ENCODE measurements at regions not wholly inside any gene's neighbourhood (a gene's known extent, or its start where the extent isn't known, plus 50 kb on each side); places are given as distances from the start of the nearest gene placed in this dataset.

GRCh38 chr5:88483964-88484672, 215.5 kb upstream of the TMEM161B start:
- no peak for DNase-seq

DNA sequence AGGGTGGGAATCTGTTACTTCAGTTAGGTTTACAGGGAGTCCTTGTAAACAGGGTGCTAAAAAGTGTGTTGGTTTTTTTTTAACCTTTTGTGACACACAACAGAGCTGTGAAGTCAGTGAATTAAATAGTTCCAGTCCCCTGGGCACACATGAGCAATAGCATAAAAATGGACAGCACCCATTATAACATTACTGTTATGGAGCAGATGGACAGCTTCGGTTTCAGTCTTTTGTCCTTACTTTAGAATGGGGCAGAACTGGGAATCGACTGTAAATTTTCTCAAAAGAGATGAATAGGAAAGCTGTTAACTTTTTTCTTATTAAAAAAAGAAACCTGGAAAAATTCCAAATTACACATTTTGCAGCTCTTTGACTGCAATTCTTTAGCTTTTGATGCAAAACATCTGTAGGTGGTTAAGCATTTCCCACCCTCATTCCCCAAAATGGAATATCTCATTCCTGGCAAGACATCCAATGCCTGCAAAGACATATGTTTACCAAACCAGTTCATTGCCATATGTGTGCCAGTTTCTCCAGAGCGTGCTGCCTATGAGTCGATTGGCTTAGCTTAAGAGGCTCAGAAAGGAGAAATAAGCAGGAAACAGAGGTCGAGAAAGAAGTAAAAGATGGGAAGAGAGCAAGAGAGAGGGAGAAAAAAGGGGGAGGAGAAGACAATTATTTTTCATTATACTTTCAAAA, 212.3 kb upstream of the TMEM161B start:
- DNase-seq, result no peak

GRCh38 chr5:88480245-88480644, 211.6 kb upstream of the TMEM161B start:
- DNase-seq, result peak; percentile 40

DNA sequence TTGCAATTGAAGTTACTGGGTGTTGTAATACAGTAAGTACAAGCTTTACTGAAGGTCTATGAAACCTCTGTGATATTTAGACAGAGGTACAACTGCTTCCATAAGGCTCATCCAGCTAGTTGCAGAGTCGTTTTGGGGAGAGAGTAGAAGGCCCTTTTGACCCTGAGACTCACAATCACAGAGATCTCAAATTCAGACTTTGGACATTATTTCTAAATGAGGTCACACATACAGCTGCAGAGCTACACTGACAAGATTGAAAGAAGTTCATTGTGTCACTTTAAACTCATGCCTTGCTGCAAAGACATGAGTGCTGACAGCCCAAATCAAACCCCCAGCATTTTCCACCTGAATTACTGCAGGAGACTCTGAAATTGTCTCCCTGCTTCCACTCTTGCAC, 205.9 kb upstream of the TMEM161B start:
- DNase-seq, result no peak

DNA sequence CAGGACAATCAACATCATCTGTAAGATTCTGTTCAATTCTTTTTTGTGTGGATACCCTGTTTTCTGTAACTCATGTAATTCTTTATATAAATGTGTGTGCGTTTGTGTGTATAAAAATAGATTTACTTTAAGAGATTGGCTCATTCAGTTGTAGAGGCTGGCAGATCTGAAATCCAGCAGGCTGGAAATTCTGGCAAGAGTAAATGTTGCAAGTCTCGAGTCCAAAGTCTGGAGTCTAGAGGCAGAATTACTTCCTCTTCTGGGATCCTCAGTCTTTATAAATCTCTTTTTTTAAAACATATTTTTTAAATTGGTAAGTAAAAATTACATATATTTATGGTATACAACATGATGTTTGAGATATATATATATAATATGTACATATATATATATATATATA, 202.1 kb upstream of the TMEM161B start:
- no peak for DNase-seq

GRCh38 chr5:88459971-88460370, 191.3 kb upstream of the TMEM161B start:
- DNase-seq, result no peak

- peak; percentile 25 for DNase-seq
Measured at GRCh38 chr5:88452820-88453219, 184.2 kb upstream of the TMEM161B start.

- no peak for DNase-seq
Measured at GRCh38 chr5:88450239-88450638, 181.6 kb upstream of the TMEM161B start.

GRCh38 chr5:88438006-88438405, 169.4 kb upstream of the TMEM161B start:
- DNase-seq, result no peak

DNA sequence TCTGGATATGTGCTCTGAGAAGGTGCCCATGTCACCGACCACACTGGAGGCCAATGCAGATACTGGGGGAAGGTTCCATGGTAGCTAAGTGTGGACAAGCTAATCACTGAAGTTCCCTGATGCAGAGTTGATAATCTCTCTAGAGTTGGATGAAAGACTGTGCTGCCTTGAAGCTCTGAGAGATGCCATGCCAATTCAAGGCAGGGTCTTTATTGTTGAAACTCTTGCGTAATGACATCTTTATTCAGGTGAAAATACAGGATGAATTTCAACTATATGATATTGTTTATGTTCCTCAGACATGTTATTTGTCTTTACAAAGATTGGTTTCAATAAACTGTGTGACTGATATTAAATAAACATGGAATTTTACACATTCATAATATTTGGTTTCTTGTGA, 167.6 kb upstream of the TMEM161B start:
- no peak for DNase-seq

- no peak for DNase-seq
Measured at GRCh38 chr5:88428633-88429032, 160.0 kb upstream of the TMEM161B start.

DNA sequence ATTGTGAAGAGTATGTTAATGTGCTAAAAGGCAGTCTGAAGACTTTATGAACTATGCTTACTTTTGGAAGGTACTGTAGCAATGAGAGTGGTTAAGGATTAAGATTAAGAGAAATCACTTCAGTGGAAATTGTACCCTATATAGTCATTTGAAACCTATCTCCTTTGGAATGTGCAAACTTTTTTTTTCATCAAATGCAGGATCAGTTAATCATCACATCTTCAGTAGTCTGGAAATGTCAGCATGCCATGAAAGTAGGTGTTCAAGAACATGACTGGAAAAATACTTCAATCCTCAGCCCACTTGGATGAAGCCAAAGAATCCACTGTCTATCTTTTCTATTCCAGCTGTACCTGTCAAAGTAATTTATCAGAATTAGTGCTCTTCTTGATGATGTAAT, 157.8 kb upstream of the TMEM161B start:
- DNase-seq, result no peak

- no peak for DNase-seq
Measured at GRCh38 chr5:88425124-88425523, 156.5 kb upstream of the TMEM161B start.

GRCh38 chr5:88419931-88420330, 151.3 kb upstream of the TMEM161B start:
- no peak for DNase-seq

DNA sequence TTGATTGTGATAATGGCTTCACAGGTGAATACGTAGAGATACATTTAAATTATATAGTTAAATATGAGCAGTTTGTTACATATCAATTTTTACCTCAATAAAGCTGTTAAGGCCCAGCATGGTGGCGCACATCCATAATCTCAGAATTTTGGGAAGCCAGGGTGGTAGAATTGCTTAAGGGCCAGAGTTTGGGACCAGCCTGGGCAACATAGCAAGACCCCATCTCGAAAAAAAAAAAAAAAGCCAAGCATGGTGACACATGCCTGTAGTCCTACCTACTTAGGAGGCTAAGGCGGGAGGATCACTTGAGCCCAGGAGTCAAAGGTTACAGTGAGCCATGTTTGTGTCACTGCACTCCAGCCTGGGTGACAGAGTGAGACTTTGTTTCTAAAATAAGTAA, 138.7 kb upstream of the TMEM161B start:
- no peak for DNase-seq

- no peak for DNase-seq
Measured at GRCh38 chr5:88405783-88406182, 137.1 kb upstream of the TMEM161B start.

GRCh38 chr5:88404405-88404804, 135.8 kb upstream of the TMEM161B start:
- no peak for DNase-seq

DNA sequence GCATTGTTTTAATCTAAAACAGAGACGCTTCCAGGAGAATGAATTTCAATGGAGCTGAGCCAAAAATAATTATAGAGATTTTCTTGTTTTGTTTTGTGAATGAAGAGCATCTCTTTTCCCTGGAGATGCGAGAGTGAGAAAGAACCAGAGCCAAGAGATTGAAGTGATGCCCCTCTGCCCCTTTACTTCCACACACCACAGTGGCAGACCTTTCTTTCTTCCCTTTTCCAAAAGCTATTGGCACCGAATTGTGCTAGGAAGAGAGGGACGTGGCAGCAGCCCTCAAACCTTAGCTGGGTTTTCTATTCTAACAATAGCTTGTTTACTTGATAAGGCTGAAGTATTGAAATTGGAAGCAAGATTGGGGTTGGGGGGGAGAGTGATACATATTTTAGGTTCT, 133.0 kb upstream of the TMEM161B start:
- DNase-seq, result no peak

DNA sequence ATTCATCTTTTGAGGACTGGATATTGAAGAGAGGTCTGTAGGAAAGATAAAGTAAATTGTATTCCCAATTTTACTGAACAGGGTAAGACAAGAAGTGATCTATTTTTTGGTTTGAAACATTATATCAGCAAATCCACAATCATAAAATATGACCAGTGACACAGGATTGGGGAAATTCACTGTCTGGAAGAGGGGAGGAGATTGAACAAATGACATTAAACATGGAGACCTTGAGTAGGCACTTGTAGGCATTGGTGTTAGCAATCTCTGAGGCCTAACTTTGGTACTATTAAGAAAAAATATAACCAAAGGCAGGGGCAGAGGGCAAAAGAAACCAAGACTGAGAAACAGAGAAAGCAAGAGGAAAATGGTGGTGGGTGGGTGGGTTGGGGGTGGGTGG, 132.6 kb upstream of the TMEM161B start:
- no peak for DNase-seq

DNA sequence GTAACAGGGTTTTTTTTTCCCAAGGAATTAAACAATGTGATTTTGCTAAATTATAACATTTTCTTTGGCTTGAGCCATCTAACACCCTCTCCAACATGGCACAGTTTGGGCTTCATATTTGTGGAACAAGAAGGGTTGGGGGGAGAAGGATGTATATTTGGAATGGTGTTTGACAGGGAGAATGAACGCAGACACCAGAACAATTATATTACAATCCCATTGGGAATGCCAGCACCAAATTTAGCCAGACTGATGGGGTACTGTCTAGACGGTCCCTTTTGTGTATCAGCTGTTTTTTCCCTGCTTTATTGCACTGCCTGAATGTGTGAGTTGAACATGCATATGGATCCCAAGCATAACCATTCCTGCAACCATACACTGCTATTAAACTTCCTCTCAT, 130.9 kb upstream of the TMEM161B start:
- DNase-seq, result no peak

GRCh38 chr5:88398316-88398715, 129.7 kb upstream of the TMEM161B start:
- no peak for DNase-seq

- DNase-seq, result no peak
Measured at GRCh38 chr5:88396751-88397281, 128.2 kb upstream of the TMEM161B start.

DNA sequence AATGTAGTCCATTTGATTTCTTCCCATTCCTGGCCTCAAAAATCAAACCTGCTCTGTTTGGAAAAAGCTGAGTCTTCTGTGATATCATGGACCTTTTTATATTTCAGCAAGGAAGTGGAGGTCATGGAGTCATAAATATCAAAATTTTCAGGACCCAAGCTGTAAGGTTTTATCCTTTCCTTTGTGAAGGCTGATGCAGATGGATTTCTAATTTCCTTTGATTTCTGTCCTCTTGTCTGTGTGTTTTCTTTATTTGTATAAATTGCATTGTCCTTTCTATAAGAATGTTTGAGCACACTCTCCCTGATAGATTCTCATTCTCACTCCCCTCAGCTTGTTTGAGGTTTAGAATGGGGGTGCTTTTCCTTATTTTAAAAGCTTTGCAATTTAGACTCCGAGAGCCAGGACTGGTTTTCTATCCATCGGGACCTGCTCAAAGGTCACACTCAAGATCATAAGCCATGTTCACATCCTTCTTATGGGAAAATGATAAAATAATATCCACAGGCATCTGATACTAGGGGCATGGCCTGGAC, 127.4 kb upstream of the TMEM161B start:
- DNase-seq, result no peak

- no peak for DNase-seq
Measured at GRCh38 chr5:88395264-88395663, 126.6 kb upstream of the TMEM161B start.
